COLO668 (cell line): ENCODE measurements at regions not wholly inside any gene's neighbourhood (a gene's known extent, or its start where the extent isn't known, plus 50 kb on each side); places are given as distances from the start of the nearest gene placed in this dataset.
"Not testable (repeated sequence)": the region's sequence is repeated elsewhere in the genome, so short reads cannot be mapped to it uniquely, and the experiment has no call there.

Source experiments
- DNase-seq: peaks from one replicate; lab custom pipeline; 2025; ENCODE audit not compliant: unreplicated experiment; lab: John Stamatoyannopoulos, UW

DNA sequence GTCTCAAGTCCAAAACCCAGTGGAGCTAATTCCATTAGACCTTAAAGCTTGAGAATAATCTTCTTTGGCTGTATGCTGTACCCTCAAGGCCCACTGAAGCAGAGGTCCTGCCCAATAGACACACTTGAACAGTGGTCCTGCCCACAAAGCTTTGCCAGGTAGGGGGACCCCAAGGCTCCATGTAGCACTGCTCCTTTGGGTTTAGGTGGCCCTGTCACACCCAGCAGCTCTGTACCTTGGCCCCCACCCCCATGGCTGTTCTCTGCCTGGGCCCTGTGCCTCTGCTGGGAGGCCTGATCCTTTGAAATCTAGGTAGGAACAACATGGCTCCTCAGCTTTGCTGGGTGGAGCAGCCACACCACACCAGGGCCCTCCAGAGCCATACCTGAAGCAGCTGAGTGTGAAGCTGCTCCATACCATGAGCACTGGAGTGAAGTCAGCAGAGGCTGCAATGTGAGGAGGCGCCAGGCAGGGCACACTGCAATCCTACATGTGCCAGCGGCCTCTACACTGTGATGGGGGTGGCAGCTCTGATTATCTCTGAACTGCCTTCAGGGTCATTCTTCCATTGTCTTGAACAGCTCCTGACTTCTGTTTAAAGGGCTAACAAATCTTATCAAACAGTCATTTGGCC lies 188.0 kb upstream of the CCDC54 start:
- DNase-seq = no peak

DNA sequence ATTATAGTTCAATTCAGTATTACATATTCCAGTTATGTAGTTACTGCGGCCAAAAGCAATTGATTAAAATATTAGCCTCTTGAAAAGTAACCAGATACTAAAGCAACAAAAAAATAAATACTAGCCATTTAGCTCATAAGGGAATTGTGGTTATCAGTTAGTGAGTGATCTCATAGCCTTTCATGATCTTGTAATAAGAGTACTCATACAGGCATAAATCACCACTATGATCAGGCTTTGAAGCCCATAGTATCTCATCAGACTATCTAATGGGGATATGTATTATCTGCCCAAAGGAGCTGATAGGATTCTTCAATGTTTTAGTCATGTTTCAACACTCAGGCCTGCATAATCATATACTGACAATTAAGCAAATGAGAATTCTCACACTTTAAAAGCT lies 184.1 kb upstream of the CCDC54 start:
- DNase-seq = no peak

DNA sequence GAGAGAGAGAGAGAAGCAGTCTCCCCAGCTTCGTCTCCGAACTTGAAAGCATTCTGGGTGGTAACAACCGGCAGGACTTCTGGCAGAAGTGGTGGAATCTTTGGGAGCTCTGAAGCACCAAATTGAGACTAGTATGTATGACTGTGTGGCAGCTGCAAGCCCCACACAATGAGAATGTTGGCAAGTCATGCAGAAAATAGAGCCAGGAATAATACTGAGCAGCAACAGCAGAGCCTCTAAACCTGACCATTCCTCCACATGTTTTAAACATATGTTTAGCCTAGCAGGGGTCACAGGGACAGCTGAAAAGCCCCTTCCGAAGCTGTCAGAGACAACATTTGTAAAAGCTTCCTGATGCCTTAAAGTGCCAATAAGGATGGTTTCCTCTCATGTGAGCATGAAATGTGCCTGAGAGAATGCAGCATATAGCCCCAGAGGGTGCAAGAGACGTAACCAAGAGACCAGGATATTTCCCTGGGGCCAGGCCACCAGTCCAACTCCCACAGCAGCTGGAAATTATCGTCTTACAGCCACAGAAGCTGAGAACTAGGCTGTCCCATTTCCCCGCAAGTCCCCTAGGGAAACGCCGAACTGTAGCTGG lies 178.6 kb upstream of the CCDC54 start:
- DNase-seq = no peak

DNA sequence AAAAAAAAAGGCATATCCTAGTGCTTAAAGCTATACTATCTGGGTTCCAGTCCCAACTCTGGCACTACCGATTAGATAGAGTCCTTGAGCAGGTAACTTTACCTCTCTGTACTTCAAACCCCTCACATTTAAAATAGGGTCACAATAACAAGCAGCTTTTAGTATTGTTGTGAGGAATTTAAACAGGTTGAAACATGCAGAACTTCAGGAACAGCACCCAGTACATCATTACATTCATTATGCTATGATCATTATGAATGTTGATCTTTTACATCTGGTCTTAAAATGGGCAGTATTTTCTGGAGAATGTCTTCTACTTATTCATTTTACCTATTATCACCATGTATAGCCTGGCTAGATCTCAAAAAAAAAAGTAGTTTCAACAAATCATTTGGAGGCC lies 176.1 kb upstream of the CCDC54 start:
- DNase-seq = no peak

DNA sequence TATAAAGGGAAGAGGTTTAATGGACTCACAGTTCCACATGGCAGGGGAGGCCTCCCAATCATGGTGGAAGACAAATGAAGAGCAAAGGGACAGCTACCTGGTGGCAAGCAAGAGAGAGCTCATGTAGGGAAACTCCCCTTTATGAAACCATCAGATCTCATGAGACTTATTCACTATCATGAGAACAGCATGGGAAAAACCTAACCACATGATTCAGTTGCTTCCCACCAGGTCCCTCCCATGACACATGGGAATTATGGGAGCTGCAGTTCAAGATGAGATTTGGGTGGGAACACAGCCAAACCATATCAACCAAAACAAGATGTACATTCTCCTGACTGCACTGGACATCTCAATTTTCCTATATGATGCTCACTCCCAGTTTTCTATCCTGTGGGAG lies 174.4 kb upstream of the CCDC54 start:
- not testable (repeated sequence) for DNase-seq

DNA sequence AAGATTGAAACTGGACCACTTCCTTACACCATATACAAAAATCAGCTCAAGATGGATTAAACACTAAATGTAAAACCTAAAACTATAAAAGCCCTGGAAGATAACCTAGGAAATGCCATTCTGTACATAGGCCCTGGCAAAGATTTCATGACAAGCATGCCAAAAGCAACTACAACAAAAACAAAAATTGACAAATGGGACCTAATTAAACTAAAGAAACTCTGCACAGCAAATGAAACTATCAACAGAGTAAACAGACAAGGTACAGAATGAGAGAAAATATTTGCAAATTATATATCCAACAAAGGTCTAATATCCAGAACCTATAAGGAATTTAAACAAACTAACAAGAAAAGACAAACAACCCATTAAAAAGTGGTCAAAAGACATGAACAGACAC lies 173.1 kb upstream of the CCDC54 start:
- no peak for DNase-seq

DNA sequence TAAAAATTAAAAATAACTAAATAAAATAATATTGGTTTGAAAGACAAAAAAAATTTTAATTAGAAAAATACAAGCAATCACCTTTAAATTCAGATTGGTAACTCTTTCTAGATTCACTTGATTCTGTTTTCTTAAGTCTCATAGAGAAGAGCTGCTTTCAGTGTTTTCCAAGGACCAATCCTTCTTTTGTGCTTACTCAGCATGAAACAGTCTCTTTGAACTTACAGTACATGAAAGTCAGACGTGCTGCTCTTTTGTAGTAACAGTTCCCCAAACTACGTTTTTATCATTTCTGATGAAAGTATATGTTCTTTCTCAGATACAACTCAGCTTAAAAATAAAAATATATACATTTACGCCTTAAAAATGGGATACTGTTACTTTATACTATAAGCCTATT lies 171.9 kb upstream of the CCDC54 start:
- DNase-seq = no peak

DNA sequence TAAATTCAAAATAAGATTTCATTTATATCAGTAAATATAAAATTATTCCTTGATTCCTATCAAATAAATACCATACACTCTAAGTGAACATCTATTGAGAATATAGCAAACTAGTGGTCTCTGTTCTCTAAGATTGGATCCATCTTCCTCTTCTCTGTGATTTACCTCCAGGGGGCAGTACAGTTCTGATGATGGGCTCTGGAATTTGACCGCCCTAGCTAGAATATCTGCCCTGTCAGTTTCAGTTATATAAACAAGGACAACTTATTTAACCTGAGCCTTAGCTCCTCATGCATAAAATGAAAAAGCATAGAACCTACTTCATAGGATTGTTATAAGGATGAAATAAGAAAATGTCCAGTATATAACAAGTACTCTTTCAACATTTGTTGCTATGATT lies 171.1 kb upstream of the CCDC54 start:
- no peak for DNase-seq

DNA sequence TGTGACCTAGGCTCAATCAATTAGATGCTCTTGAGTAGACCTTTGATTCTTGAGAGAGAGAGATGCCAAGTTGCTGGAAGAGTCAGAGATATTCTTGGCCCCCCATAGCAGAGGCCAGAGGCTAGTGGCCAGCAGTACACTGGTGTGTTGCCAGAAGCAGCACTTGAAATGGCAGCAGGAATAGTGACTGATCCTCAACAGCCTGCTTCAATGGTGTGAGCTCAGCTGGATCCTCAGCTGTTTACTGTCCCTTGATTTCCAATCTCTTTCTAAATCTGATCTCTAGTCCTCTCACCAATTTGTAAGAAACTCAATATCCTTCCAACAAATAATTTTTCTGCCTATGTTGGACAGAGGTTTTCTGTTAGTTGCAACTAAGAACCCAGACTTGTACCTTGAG lies 170.3 kb upstream of the CCDC54 start:
- DNase-seq = no peak

DNA sequence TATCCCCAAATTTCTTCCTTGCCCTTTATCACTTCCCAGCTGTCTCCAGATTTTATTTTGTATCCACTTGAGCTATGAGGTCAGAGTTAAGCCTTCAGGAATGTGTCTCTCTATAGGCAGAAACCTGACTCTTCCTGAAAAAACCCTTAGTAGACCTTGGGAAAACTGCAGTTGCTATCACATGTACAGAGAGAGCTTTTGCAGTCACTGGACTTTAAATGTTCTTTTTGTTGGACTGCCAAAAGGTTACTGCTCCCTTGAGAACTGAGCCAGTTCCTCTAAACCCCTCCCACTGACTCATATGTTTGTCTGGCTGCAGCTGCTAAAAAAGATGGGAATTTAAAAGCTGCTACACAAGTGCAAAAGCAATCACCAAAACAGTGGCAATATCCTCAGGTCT lies 169.1 kb upstream of the CCDC54 start:
- peak; percentile 2 for DNase-seq

DNA sequence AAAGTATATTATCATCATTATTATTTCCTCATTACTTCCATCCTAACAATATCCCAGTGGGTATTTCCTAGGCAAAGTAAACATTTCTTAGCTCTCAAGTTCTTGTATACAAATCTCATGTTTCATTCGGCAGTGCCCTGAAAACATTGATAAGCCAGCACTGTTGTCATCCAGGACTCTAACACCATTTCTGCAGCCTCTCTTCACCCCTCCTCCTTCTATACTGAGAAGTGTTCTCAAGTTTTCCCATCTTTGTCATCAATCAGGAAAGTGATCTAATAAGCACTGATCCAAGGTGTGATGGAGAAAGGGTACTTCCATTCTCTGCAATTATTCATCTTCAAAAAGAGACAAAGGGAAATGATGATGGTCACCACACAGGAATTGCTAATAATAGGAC lies 168.4 kb upstream of the CCDC54 start:
- DNase-seq = no peak

DNA sequence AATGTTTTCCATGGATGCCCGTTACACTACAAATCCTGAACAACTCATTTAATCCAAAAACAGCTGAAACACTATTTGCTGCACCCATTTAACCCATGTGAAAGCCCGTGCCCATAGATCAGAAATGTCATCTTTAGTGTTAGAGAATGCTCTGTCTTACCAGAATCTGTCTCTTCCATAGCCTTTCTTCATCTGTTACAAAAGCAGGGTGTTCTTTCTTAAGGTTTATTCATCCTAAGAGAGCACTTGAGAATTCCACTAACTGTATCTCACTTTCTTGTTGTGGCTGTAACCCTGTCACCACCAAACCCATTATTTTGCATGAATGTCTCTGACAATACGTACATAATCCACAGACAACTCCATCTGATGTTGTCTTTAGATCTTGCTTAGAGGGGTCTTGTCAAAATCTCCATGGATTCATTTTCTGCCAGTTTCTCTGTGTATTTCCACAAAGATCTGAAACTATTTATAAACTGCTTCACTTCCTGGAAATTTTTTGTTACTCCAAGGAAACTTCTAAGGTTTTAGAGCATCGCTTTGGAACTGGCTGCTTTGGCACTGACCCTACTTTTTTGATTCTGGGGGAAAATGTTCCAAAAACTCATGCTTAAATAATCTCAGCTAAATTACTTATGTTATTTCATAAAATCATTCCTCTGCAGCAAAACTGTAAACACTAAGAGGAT lies 167.8 kb upstream of the CCDC54 start:
- DNase-seq = no peak

DNA sequence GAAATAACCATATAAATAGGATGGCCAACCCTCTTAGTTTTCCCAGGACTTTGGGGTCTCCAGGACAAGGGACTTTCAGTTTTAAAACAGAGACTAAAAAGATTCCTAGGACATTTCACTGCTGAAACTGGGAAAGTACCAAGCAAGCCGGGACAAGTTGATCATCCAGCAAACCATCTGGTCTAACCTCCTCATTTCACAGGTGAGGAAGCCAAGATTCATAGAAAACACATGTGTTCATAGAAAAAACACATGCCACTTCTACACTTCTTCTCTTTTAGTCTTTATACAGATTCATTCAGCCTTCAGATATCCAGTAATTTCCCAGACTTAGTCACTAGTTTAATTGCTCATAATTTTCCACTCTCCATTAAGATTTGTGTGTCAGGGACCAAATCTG lies 165.6 kb upstream of the CCDC54 start:
- no peak for DNase-seq

DNA sequence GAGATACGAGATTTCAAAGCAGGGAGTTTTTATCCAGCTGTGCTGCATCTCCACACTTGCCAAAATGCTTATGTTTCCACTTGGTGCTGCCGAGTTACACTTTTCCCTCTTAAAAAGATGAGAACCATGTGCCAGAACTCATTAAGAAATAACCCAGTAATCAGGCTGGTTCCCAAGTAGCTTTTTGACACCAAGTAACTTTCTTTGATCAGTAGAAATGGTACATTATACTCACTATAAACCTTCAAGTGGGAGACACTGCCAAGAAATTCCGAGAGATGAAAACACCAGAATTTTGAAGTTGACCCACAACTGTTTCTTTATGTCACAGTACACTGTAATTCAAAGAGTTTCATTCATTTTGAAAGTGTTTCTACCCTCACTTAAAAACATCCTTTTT lies 164.6 kb upstream of the CCDC54 start:
- DNase-seq = no peak

DNA sequence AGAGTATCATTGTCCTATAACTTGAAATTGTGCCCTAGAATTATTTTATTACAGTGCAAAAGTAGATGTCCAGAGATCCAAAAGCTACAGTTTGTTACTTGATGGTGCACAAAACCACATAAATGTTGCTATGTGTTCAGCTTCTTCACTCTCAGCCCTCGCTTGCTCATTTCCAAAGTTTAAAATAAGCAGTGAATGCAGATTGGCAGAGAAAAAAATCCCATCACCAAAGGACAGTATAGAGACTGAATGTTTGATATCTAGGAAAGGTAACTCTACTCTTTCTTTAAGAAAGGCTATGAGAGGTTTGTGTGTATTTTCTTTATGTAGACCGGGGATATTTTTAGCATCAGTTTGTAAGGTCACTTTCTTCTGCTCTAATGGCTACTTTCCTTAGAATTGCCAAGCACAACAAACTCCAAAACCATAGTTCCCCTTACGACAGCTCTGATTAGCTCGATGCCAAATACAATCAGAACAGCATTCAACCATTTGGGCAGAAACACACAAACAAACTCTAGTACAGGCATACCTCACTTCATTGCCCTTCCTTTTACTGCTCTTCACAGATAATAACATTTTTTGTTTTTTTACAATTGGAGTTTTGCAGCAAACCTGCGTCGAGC lies 164.1 kb upstream of the CCDC54 start:
- DNase-seq = no peak

DNA sequence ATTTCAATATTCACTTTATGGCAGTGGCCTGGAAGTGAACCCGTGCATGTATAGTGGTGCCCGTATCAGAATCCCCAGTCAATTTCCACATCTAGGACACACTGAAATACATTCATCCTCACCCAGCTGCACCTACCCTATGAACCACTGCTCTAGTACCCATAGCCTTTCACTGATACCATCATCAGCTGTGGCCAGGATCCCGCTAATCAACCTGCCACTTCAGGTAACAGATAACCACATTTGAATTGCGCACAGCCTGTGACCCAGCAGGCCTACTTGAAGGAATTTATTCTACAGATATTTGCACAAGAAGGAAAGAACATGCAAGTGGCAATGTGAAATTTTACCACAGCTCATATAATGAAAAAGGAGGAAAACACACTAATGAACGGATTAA lies 161.0 kb upstream of the CCDC54 start:
- no peak for DNase-seq

DNA sequence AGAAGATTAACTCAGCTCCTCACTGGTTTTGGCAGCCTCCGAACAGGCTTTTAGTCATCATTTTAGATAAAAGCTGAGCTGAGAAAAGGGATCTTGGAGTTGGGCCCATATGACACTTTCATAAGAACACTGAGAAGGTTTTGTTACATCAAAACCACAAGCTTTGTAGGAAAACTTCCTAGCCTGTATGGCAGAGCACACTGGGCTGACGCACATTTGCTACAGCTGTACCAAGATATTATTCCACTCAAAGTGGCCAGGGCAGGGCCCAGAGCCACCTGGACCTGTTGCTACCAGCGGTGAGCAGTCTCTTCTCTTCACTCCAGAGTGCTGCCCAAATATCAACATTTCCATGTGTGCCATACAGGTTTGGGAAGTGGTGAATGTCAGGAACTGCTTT lies 160.5 kb upstream of the CCDC54 start:
- no peak for DNase-seq

DNA sequence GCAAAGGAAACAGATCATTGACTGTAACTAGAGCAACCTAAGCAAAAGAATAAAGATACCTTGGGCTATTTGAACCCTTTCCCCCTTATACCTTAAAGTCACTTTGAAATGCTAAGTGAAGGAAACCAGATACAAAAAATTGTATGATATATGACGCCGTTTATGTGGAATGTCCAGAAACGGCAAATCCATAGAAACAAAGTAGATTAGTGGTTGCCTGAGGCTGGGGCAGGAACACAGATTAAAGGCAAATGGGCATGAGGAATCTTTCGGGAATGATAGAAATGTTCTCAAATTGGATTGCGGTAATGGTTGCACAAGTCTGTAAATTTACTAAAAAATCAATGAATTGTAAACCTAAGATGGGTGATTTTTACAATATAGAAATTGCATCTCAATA lies 160.1 kb upstream of the CCDC54 start:
- DNase-seq = no peak

DNA sequence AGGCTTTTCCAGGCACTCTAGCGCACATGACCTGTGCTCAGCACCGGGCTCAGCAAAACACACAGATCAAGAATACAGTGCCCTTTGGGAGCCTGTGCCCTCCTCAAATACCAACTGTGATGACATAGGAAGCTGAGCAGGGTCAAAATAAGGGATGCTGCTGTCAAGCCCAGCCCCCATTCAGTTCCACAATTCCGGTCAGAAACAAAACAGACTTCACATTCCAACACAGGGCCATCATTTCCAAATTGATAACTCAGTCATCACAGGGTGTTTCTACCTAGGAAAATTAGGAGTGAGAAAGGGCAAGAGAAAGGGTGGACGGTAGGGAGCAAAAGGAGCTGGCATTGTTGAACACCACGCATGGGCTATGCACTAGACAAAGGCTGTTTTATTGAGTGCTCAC lies 158.4 kb upstream of the CCDC54 start:
- no peak for DNase-seq

DNA sequence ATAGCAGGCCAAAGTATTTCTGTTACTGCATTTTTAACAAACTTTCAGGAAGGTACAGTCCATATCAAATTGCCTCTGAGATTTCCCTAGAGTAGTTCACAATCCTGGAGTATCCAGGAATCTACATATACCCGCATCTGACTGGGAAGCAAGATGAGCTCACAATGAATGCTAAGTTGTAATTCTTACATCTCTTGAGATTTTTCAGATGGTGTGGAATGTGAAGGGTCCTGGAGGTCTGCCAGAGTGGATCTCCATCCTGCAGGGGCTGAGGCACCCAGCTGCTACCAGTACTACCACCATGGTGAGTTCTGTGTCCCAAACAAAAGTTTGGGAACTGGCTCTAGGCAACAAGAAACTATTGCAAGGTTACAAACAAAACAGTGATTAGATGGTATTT lies 156.7 kb upstream of the CCDC54 start:
- DNase-seq = no peak

DNA sequence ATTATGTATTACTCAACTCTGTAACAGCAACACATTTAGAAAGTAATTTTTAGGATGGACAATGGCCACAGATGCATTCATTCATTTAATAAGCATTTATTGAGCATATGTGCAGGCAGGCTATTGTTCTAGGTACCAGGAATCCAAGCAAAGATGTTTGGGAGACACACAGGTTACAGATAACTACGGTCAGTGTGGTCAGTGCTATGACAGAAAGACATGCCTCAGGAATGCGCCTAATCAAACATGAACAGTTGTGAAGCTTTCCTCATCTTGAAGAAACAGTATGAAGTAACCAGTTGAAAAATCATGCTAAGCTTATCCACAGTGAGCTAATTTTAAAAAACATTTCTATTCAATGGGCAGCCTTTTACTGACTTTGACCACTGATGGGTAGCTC lies 155.4 kb upstream of the CCDC54 start:
- DNase-seq = no peak

DNA sequence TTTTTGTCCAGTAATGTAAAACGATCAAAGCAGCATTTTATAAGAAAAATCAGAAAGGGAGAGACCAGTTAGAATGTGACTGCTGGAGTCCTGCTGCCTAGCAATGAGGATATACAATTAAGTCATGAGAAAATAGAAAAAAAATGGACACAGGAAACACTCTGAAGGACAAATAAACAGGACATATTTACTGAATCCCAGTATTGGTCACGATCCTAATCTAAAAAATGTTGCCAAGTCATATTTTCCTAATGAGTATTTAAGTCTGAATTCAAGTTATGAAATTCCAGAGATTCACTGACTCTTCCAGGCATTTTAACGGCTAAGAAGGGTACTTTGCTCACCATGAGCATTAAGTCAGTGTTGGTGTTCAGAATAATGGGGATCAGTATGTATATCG lies 154.3 kb upstream of the CCDC54 start:
- no peak for DNase-seq
